GM21381 (cell line): ENCODE measurements at regions not wholly inside any gene's neighbourhood (a gene's known extent, or its start where the extent isn't known, plus 50 kb on each side); places are given as distances from the start of the nearest gene placed in this dataset.
"Not testable (repeated sequence)": the region's sequence is repeated elsewhere in the genome, so short reads cannot be mapped to it uniquely, and the experiment has no call there.

ENCODE experiments used
- ATAC-seq: cut with Tn5 transposase; IDR thresholded peaks from one replicate; pipeline ENCODE4 v1.9.1; 2021; ENCODE audit warnings: mild to moderate bottlenecking, moderate library complexity; ENCODE audit not compliant: unreplicated experiment

DNA sequence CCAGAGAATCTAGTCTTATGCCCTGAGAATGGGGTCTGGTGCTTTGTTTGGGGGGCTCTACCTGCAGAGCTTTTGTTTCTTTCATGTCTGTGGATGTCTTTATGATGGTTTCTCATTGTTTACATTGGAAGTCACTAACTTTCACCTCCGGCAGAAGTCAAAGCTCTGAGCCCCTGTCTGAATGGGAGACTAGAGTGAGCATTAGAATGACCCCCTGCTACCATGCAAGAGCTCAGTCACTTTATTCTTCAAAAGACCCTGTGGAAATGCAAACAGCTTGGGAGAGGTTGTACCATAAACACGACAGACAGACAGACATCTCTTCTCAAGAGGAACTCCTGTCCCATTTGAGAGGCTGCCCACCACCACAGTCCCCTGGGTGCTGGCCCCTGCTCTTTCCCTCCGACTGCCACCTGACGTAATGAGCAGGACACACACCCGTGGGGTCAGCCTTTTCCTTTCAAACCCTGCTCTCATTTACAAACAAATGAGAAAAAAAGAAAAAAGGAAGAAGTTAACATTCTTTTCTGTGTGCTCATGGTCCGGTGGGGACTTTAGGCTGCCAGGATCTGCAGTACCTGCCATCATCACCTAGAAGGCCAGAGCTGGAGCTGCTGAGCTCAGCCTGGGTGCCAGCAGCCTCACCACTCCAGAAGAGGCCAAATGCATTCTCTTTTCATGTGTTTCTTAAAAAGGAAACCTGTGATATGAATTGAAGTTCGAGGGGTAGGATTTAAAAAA, 91.6 kb downstream of the FZD1 start:
- ATAC-seq = no peak

DNA sequence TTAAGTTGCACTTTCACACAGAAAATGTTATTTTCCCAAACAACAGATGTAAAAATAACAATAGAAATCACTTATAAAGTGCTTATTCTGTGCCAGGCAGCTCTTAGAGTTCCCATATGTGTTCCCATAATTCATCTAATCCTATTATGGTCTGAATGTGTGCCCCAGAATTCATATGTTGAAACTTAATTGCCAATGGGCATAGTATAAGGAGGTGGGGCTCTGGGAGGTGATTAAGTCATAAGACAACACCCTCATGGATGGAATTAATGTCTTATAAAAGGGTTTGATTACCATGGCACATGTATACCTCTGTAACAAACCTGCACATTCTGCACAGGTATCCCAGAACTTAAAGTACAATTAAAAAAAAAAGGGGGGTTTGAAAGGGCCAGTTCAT, 92.7 kb downstream of the FZD1 start:
- ATAC-seq = no peak

DNA sequence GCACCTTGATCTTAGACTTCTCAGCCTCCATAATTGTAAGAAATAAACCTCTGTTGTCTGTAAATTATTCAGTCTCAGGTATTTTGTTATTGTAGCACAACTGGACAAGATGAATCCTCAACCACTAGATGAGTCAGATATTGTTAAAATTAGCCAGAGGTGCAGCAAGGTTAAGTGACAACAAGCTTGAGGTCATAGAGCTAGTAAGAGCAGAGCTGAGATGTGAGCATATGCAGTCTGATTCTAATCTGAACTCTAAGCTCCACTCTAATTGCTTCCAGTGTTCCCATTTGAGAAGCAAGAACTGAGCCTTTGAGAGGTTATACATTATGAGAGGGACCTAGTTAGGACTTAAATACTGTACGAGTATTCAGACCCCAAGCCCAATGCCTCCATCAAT, 93.1 kb downstream of the FZD1 start:
- no peak for ATAC-seq

DNA sequence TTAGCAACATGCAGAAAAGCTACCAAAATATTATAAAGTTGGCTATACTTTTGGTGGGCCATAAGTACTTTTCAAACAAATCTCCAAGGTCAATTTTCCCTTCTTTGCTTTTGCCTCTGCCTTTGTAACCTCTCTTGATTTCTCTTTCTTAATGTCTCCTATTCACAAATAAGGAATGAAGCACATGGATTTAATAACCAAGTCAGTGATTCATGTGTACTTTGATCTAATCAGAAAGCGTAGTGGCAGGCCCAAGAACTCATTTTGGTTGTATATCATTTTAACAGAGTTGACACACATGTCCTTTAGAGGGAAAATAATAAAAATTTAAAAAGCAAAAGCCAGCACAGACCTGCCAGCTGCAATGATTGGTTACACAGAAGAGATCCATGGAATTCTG, 93.7 kb downstream of the FZD1 start:
- no peak for ATAC-seq

DNA sequence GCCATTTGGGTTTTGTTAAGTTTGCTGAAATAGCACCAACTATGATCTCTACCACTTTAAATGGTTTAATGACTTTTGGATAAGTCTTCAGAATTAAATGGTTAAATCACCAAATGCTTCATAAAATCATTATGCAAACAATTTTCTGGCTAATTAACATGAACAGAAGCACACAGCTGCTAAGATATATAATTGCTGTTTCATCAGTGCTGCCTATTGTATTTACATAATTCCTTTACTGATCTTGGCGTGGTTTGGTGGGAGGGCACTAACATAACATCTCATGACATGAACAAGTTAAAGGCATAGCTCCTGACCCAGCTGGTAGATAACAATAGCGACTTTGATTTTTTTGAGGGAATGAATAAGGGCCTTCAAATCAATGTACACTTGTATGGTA, 94.1 kb downstream of the FZD1 start:
- ATAC-seq = no peak

DNA sequence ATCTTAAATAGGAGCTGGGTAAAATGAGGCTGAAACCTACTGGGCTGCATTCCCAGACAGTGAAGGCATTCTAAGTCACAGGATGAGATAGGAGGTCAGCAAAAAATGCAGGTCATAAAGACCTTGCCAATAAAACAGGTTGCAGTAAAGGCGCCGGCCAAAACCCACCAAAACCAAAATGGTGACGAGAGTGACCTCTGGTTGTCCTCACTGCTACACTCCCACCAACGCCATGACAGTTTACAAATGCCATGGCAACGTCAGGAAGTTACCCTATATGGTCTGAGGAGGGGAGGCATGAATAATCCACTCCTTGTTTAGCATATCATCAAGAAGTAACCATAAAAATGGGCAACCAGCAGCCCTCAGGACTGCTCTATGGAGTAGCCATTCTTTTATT, 100.9 kb downstream of the FZD1 start:
- ATAC-seq = not testable (repeated sequence)

DNA sequence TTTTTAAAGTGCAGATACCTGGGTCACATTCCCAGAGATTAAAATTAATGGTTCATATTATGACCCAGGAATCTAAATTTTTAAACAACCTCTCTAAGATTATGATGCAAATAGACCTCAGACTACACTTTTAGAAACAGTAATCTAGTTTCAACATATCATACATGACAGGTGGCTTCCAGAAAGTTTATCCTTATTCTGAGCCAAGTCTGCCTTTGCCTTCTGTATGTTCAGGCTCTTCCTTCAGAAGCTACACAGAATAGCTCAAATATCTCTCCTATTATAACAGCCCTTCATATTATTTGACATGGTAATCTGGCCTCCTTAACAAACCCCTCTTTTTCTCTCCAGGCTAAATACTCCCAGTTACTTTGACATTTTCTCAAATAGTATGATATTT, 101.9 kb downstream of the FZD1 start:
- no peak for ATAC-seq

DNA sequence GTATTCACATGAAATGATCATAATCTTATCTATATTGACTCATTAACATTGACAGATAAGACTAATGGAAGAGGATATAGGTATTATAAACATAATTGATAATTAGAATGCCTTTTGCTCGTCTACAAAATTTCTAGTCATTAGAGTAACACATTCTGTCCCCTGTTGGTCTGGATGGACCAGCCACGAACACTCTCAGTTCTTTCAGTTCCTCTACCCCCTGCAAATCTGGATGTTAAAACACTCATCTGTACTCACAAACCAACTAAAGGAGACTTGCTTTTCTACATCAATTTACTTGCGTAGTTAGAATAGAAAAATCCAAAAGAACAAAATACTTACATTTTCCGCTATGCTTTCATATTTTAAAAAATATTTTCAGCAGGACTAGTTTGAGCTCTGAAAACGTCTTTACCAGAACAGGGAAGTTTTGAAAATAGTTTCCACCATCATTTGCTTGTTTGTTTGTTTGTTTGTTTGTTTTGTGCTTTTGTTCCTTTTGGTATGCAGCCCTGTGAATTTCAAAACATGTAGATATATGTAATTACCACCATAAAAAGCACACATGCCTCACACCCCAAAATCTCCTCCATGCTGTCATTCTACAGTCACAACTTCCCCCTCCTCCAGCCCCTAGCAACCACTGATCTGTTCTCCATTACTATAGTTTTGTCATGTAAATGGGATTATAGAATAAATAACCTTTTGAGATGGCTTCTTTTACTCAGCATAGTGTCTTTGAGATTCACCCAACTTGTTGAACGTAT, 103.8 kb downstream of the FZD1 start:
- no peak for ATAC-seq

DNA sequence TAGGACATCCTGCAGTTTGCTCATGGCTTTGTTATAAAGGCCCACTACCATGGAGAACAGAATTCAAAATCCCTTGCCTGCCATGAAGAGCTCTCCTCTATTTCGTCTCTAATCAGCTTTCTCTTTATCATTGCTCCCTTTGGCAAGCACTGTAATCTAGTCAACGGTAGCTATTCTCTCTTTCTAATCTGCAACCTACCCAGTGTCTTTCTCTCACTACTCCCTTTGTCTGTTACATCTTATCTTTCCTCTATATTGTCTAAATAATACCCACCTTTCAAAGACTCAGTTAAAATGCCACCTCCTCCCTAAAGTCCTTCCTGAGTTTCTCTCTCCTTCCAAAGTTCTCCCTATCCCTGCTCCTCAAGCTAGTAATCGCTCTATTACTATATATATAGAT, 108.1 kb downstream of the FZD1 start:
- no peak for ATAC-seq

DNA sequence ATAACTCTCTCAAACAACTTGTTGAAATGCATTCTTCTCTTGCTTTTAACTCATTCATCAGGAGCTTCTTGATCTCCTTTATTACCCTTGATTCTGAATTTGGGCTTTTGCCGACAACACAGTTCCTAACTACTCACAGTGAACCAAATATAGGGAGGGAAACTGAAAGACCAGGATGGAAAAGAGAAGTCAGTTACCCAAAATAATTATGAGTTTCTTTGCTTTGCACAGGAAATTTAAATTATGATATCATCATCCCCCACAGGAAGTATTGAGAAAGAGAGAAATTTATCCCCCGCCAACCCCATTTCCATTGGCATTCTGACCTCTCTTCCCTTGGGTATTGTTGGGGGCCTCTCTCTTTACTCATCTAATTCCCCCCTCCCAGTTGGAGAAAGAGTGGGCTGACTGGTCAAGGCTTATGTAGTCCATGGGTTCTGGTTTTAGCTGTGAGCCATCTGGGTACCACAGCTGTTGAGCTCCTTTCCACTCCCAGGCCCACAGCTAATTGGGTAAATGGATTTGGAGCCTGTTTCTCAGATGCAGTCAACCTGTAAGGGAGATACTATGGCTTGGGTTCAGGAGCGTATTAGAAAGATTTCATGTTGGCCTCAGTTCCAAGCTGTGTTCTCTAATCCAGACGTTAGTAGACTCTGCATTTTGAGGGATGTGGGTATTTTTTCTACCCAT, 109.0 kb downstream of the FZD1 start:
- ATAC-seq = no peak

DNA sequence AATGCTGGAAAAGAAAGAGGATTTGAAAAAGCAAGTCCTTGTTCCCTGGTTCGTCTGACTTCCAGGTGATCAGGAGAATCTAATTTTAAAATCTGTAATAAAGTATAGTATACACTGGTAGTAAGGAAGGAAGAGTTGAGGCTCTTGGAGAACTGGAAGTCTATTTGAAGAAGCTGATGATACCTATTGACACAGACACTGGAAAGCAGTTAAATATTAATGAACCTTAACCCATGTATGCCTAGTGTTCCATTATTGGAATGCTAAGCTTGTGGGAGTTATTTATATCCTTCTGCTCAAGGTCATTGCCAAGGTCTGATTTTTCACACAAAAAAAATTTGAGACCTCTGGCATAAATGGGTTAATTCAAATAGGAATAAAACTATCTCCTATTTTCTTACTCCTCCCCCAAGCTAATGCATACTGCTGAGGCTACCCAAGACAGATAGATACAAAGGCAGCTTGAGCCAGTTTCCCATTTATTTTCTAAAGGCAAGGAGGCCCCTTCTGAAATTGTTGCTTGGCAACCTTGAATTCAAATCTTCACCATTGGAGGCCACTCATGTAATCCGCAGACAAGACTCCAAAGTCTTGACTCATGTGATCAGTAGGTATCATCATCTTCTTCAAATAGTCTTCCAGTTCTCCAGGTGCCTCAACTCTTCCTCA, 110.2 kb downstream of the FZD1 start:
- ATAC-seq = no peak

DNA sequence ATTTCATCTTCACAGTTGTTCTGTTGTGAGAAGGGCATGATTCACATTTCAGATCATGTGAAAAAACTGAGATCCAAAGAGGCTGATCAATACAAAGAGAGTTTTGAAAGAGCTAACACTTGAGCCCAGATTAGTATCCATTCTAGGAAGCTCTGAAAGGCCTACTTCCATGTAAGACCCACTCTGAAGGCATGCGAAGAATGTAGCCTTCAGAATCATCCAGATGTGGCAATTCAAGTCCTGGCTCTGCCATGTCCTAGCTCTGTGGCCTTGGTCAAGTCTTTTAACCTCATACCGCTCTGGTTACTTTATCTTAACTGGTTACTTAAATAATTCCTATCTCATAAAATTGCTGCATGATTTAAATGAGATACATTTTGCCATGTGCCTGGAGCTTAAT, 111.1 kb downstream of the FZD1 start:
- no peak for ATAC-seq

DNA sequence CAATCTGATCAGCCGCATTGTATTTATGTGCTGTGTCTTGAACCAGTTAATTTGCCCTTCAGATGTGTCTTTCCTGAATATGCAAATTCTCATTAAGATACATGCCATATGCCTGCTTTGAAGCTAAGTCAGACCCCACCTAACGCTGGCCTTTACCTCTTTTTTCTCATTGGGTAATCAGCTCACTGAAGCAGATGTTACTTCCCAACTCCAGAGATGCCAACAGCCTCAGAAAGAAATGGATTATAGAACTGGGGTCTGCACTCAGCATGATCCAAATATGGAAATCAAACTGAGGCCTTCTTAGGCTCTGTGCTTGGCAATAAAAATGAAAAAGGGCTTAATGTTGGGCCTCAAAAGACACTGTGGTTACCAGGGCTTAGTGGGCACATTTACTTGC, 113.9 kb downstream of the FZD1 start:
- no peak for ATAC-seq

DNA sequence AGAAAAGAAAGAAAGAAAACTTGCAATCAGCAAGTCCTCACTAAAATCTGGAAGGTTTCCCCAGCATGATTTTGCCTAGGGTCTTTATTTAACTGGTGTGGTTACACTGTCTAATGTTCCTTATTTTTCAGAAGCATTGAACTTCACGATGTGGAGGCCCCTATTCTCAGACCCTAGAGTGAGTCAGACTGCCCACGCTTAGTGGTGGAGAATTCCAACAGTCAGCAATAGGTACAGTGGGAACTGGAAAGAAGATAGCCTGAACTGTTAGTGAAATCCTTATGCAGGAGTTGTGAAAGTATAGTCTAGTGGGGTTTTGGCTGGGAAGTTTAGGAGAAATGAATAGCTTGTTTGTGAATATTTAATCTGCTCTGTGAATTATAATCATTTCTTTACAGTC, 115.0 kb downstream of the FZD1 start:
- ATAC-seq = no peak

DNA sequence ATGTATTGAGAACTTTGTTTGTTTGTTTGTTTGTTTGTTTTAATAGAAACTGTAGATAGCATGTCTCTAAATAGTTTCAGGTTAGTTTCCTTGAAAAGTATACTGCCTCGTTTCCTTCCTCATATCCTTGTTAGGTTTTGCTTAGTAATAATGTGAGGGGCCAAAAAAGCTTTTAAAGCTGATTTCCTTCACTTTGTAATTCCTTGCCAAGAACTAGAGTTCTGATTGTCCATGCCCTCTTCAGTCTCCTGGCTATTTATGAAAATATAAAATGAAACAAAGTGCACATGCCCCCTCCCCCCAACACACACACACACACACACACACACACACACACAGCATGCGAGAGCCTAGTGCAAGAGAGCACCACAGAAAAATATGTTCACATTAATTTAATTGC, 115.8 kb downstream of the FZD1 start:
- ATAC-seq = no peak

DNA sequence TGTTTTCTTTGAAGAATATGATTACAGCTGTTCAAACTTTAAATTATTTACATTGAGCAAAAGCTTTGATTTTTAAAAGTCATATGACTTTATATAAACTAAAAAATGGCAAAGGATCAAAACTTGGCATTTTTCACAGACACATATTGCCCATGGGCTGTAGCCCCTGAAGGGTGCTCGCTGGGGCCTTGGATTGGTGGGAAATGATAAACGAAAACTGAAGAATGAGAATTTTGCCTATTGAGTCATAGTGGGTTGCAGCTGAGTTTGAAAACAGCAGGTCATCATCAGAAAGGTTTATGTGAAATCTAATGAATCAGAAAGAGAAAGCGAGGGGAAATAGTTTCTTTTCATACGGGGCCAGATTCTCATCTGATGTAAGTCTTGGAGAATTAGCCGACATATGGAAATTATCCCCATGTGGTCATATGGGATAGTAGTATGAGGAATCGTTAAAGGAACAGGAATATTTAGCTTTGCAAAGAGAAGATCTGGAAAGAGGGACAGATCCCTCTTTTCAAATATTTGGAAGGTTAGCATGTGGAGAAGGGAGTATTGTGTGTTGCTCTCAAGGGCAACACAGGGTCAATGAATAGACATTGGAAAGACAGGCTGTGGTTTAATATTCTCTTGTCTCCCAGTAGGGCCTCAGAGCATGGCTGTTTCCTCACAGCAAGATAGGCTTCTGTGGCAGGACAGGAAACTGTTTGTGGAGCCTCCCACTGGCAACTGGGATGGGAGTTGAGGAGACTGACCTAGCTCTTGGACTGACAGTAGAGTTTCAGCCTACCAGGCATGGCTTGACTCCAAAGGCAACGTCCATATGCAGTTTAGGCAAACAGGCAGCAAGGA, 119.0 kb downstream of the FZD1 start:
- no peak for ATAC-seq

DNA sequence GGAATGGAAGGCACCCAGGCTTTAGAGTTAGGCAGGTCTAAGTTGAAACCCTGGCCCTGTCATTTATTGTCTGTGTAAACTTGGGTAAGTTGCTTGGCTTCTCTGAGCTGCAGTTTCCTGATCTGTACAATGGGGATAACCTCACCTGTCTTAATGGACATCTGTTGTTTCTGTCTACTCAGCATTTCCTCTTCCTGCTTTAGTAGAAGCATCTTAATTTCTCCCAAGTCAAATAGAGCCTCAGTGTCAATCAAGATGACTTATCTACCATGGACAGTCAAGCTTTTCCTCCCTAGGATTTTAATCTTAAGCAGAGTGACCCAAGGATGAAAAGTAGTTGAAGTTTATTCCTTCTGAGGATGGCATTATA, 119.7 kb downstream of the FZD1 start:
- ATAC-seq = no peak

DNA sequence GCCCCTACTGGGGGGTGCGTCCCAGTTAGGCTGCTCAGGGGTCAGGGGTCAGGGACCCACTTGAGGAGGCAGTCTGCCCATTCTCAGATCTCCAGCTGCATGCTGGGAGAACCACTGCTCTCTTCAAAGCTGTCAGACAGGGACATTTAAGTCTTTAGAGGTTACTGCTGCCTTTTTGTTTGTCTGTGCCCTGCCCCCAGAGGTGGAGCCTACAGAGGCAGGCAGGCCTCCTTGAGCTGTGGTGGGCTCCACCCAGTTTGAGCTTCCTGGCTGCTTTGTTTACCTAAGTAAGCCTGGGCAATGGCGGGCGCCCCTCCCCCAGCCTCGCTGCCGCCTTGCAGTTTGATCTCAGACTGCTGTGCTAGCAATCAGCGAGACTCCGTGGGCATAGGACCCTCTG, 130.5 kb downstream of the FZD1 start:
- ATAC-seq = not testable (repeated sequence)

DNA sequence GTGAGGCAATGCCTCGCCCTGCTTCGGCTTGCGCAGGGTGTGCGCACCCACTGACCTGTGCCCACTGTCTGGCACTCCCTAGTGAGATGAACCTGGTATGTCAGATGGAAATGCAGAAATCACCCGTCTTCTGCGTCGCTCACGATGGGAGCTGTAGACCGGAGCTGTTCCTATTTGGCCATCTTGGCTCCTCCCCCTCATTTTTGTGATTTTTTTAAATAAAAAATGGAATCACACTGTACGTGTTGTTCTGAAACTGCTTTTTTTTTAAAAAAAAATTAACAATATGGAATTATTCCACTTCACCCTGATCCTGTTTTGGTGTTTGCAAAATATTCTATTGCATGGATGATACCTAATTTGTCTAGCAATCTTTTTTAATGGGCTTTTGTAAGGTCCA, 131.1 kb downstream of the FZD1 start:
- not testable (repeated sequence) for ATAC-seq

DNA sequence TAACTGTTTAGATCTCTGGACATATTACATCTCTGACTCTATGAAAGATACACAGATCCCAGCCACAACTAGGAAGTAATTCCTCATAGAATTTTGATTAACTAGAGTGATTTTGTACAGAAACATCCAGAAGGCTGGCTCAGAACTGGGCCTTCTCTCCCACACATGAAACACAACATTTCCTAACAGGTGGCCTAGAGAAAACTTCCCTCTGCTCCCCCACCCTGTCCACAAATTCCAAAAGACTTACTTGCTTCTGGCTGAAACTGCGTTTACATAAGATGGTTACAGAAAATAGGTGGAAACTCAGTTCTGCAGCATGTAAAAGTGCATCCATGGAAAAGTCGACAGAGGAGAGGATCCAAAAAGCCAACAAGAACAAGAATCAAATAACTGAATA, 132.9 kb downstream of the FZD1 start:
- no peak for ATAC-seq

DNA sequence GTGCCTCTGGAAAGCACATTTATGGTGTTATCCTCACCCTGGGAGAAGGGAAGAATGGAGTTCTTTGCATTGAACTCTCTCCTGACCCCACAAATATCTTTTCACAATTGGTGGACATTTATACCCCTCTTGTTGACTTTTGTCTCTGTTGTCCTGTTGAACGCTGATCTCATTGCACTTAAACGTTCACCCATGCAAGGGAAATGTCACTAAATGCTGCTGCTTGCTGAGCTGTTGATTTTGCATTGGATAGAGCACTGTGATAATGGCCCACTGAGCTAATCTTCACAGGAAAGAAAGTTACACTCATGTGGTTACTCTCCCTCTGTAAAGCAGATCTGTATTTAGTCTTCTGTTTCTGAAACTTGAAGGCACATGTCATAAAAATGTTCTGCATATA, 133.4 kb downstream of the FZD1 start:
- ATAC-seq = no peak
